Kasumi-1 (cell line): ENCODE measurements at regions not wholly inside any gene's neighbourhood (a gene's known extent, or its start where the extent isn't known, plus 50 kb on each side); places are given as distances from the start of the nearest gene placed in this dataset.

Experiments used
- DNase-seq, 2 experiments: peaks; one replicate each; lab custom pipeline; 2025; lab: John Stamatoyannopoulos, UW

GRCh38 chr20:24106150-24106800, 117.7 kb upstream of the GGTLC1 start:
- no peak for DNase-seq

GRCh38 chr20:24102749-24103333, 114.3 kb upstream of the GGTLC1 start:
- DNase-seq: no peak

DNA sequence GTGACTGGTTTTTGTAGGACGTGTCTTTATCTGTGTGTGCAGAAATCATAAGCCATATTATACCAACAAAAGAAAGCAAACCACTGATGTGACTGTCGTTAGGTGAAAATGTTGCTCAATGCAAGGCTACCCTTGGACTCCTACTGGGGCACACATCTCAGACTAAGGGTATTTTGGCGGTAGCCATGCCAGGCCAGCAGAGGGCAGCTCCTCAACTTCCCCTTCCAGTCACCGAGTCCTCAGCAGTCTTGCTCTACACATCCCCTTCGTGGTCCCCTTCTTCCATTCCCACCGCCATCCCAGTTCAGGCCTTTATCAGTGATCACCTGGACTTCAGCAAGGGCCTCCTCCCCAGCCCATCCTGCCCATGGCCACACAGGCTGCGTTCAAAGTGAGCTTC, 113.7 kb upstream of the GGTLC1 start:
- DNase-seq: peak; percentile 73 to 77

DNA sequence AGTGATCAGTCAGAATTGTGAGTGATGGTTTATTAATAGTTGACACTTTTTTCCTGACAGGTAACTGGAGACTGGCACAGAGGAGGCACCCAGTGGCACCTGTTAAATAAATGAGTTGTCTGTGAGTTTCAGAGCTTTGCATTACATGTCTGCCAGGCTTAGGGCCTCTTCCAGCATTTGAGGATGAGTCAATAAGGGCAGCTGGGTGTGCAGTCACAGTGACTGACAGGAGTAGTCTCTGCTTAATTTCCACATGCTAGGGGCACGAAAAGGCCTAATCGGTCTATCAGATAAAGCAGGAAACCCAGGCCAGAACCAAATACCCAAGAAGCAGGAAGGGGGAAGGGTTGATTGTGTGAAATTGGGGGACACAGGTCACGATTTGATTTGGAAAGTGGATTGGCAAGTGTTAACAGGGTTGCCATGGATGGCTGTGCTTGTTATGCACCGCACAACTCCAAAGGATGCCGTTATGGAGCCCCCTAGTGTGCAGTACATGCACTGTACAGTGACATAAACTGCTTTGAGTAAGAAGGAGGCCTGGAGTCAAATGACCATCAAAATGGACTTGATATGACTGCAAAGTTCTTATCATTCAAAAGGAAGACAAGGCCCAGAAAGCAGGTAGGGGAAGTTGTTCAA, 111.9 kb upstream of the GGTLC1 start:
- peak; percentile 47 to 64 for DNase-seq

DNA sequence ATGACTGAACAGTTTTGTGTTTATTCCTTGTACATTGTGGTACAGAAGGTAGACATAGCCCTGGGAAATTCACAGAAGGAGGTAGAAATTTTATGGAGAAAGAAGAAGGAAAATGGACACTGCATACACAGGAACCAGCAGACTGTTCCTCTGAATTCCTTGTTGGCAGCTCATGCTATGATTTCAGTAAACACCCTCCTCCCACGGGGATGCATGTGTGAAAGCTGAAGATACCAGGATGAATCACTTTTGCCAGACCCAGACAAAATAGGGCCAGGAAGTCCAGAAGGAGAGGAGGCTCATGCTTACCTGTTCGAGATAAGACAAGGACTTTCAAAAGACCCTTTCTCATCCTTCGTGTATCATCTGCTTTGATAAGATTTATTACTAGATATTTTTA, 110.3 kb upstream of the GGTLC1 start:
- no peak for DNase-seq

- no peak for DNase-seq
Observed at GRCh38 chr20:24097506-24098245, 109.1 kb upstream of the GGTLC1 start.

DNA sequence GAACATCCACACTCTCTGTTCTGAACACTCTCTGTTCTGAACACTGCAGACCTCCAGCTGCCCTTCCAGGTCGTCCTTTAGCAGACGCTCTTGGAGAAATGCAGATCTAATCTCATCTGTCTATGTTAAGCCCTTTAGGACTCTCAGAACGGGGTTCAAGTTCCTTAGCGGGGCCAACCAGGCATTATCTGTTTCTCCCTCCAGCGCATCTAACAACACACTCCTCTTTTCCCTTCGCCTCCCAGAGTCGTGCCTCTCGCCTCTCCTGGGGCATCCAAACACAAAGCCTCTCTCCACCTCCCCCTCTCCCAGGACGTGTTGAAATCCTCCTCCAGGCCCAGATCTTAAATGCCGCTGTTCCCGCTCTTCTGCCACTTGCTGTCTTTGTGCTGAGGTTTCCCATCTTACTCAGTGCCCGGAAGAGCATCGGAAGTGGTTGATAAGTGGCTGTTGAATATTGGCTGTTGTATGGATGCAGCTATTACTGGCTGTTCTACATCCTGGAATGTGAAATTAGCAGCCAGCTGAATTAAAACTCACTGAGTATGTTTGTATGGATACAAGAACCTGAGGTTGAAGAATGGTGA, 108.4 kb upstream of the GGTLC1 start:
- no peak for DNase-seq

- no peak for DNase-seq
Observed at GRCh38 chr20:24096264-24096663, 107.7 kb upstream of the GGTLC1 start.

GRCh38 chr20:24095756-24096155, 107.2 kb upstream of the GGTLC1 start:
- no peak for DNase-seq

DNA sequence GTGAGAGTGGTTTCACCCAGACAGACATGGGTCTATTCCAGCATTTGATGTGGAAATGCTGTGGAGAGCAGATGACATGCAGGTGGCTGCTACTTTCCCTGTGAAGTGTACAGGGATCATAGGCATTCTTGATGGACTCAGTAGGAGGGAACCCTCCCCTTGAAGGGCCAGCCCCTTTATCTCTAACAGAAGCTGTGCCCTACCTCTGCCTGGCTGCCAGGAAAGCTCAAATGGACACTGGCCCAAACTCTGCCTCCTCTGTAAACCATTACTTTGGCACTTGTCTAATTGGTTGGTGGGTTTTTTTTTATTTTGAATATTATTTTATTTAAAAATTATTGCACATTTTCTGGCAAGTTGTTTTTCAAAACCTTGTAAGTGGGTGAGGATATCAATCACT, 106.7 kb upstream of the GGTLC1 start:
- DNase-seq: no peak

- DNase-seq: no peak
Observed at GRCh38 chr20:24089576-24089975, 101.0 kb upstream of the GGTLC1 start.

- no peak for DNase-seq
Observed at GRCh38 chr20:24086121-24086520, 97.5 kb upstream of the GGTLC1 start.

GRCh38 chr20:24084281-24084680, 95.7 kb upstream of the GGTLC1 start:
- DNase-seq: no peak

DNA sequence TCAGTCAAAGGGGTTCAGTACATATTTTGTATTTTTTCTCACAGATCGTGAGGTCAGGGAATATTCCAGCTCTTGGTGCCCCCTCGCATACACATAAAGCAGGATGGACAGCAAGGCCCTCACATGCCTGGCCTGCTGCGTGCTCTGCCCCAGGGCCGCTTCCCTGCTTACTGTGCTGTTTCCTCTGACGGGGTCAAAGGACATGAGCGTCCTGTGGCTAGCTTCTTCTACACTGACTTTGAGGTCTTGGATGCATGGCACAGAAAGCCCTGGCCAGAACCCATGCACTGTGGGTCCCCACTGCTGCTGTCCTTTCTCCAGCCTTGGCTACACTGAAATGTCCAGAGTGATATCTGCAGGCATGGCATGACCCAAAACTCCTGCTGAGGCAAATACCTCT, 92.5 kb upstream of the GGTLC1 start:
- DNase-seq: no peak

- DNase-seq: no peak
Observed at GRCh38 chr20:24079661-24080412, 91.3 kb upstream of the GGTLC1 start.

GRCh38 chr20:24077145-24077544, 88.6 kb upstream of the GGTLC1 start:
- DNase-seq: no peak

GRCh38 chr20:24070679-24071078, 82.1 kb upstream of the GGTLC1 start:
- no peak for DNase-seq

GRCh38 chr20:24066076-24066700, 77.6 kb upstream of the GGTLC1 start:
- no peak for DNase-seq

DNA sequence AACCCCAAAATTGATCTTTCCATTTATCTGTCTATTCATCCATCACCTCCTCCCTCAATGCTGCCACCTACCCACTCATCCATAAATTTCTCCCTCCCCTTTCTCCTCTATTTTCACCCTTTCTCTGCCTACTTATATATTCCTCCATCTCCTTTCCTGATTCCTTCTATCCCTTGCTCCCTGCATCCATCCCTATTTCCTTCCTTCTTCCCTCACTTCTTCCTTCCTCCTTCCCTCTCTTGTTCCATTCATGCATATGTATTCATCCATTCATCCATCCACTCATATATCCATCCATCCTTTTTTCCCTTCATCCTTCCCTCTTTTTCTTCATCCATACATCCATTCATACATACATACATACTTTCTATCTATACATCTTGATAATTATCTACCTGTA, 76.3 kb upstream of the GGTLC1 start:
- DNase-seq: no peak

- DNase-seq: no peak
Observed at GRCh38 chr20:24064092-24064491, 75.5 kb upstream of the GGTLC1 start.

- no peak for DNase-seq
Observed at GRCh38 chr20:24063100-24063499, 74.5 kb upstream of the GGTLC1 start.
